ENCODE measurements at regions not wholly inside any gene's neighbourhood (a gene's known extent, or its start where the extent isn't known, plus 50 kb on each side); places are given as distances from the start of the nearest gene placed in this dataset.

- Histone ChIP-seq H3K4me1 (ENCODE audit: control insufficient read depth, extremely low read depth, insufficient read depth, low read length) (no peaks in the 10 kb centered on the region), H3K27me3 (ENCODE audit: control insufficient read depth in 2 of 2, insufficient read depth in 2 of 2, low read length in 2 of 2) (no peaks in the 10 kb centered on the region), H2AFZ (ENCODE audit: low read depth, low read length) (no peak overlapping the region), H4K20me1 (replicated peaks; ENCODE audit: control insufficient read depth, extremely low read depth, insufficient read depth, low read length) (no peaks in the 10 kb centered on the region), H3K36me3 (ENCODE audit: control insufficient read depth in 2 of 2, extremely low read depth in 1 of 2, insufficient read depth in 2 of 2, low read length in 2 of 2) (no peaks in the 10 kb centered on the region), H3K79me2 (ENCODE audit: control insufficient read depth, insufficient read depth, low read length) (no peaks in the 10 kb centered on the region), H3K9me3 (replicated peaks; ENCODE audit: control insufficient read depth, insufficient read depth, low read length) (no peaks in the 10 kb centered on the region), H3K9me1 (replicated peaks; ENCODE audit: control insufficient read depth, extremely low read depth, insufficient read depth, low read length) (no peaks in the 10 kb centered on the region), H3K4me3 (replicated peaks in 1 of 3; ENCODE audit: insufficient read depth in 1 of 3, low read depth in 1 of 3, low read length in 3 of 3) (no peak overlapping the region), H3K4me2 (ENCODE audit: insufficient read depth, low read length) (no peak overlapping the region), H3K27ac (ENCODE audit: insufficient read depth, low read depth, low read length) (no peak overlapping the region), H3K9ac (replicated peaks; ENCODE audit: extremely low read depth, insufficient read depth, low read length) (no peak overlapping the region)
- no TSS peak for BruUV-seq (replicated peaks)
- ChIA-PET CTCF (no interaction called here), POLR2A (no interaction called here)
- dilution Hi-C loops (cut with MboI; ENCODE audit: extremely low pct_ligation_motif_present, low sequenced_read_pairs) (no loop called here), intact Hi-C loops (cut with micrococcal nuclease) (no loop called here)
- TF ChIP-seq FOS (IDR thresholded peaks at IDR 0.05; ENCODE audit: borderline replicate concordance, insufficient read depth, low read length): no peak
- TF ChIP-seq GATA2 (IDR thresholded peaks at IDR 0.05; ENCODE audit: insufficient read depth, insufficient read length, low read depth, low read length): no peak
- DNase-seq (ENCODE audit: low read depth, low spot score) (no peak), FAIRE-seq (no peak)
Observed at GRCh38 chr18:42582266-42582665, 533.2 kb downstream of the RIT2 start.

- no peak for DNase-seq (ENCODE audit: low read depth, low spot score)
- Histone ChIP-seq H3K4me3 (replicated peaks in 1 of 3; ENCODE audit: insufficient read depth in 1 of 3, low read depth in 1 of 3, low read length in 3 of 3) (no peak overlapping the region), H3K36me3 (ENCODE audit: control insufficient read depth in 2 of 2, extremely low read depth in 1 of 2, insufficient read depth in 2 of 2, low read length in 2 of 2) (no peaks in the 10 kb centered on the region), H3K9me1 (replicated peaks; ENCODE audit: control insufficient read depth, extremely low read depth, insufficient read depth, low read length) (no peaks in the 10 kb centered on the region), H2AFZ (ENCODE audit: low read depth, low read length) (no peak overlapping the region), H3K79me2 (ENCODE audit: control insufficient read depth, insufficient read depth, low read length) (no peaks in the 10 kb centered on the region), H3K27ac (ENCODE audit: insufficient read depth, low read depth, low read length) (no peak overlapping the region), H4K20me1 (replicated peaks; ENCODE audit: control insufficient read depth, extremely low read depth, insufficient read depth, low read length) (no peaks in the 10 kb centered on the region), H3K9ac (replicated peaks; ENCODE audit: extremely low read depth, insufficient read depth, low read length) (no peak overlapping the region), H3K27me3 (ENCODE audit: control insufficient read depth in 2 of 2, insufficient read depth in 2 of 2, low read length in 2 of 2) (no peaks in the 10 kb centered on the region), H3K4me2 (ENCODE audit: insufficient read depth, low read length) (no peak overlapping the region), H3K9me3 (replicated peaks; ENCODE audit: control insufficient read depth, insufficient read depth, low read length) (no peaks in the 10 kb centered on the region), H3K4me1 (ENCODE audit: control insufficient read depth, extremely low read depth, insufficient read depth, low read length) (no peaks in the 10 kb centered on the region)
- no peak for FAIRE-seq
- intact Hi-C loops (cut with micrococcal nuclease): no loop called here
- POLR2A ChIA-PET: no interaction called here
- CTCF ChIA-PET: no interaction called here
- BruUV-seq (replicated peaks): no TSS peak
- TF ChIP-seq MAX (IDR thresholded peaks at IDR 0.05; ENCODE audit: insufficient read depth, insufficient read length): no peak
- TF ChIP-seq POLR2AphosphoS5 (IDR thresholded peaks at IDR 0.05; ENCODE audit: insufficient read depth, low read depth, low read length): no peak
- no peak for TF ChIP-seq CTCF (IDR thresholded peaks at IDR 0.05; ENCODE audit: extremely low read depth in 1 of 2, insufficient read depth in 1 of 2, low read depth in 1 of 2, low read length in 2 of 2)
- TF ChIP-seq JUN (IDR thresholded peaks at IDR 0.05; ENCODE audit: borderline replicate concordance, insufficient read depth, insufficient read length, low read depth): no peak
- no peak for TF ChIP-seq EZH2 (IDR thresholded peaks at IDR 0.05; ENCODE audit: borderline replicate concordance, low read depth, low read length, severe bottlenecking)
- TF ChIP-seq FOS (IDR thresholded peaks at IDR 0.05; ENCODE audit: borderline replicate concordance, insufficient read depth, low read length): no peak
- no peak for TF ChIP-seq POLR2A (IDR thresholded peaks at IDR 0.05; ENCODE audit: low read depth, low read length)
- no peak for TF ChIP-seq GATA2 (IDR thresholded peaks at IDR 0.05; ENCODE audit: insufficient read depth, insufficient read length, low read depth, low read length)
- no peak for TF ChIP-seq MYC (IDR thresholded peaks at IDR 0.05; ENCODE audit: low read depth, low read length)
- dilution Hi-C loops (cut with MboI; ENCODE audit: extremely low pct_ligation_motif_present, low sequenced_read_pairs): no loop called here
Observed at GRCh38 chr18:42583283-42583731, 532.2 kb downstream of the RIT2 start.

Data from endothelial cell of umbilical vein (primary cell).